ENCODE measurements at regions not wholly inside any gene's neighbourhood (a gene's known extent, or its start where the extent isn't known, plus 50 kb on each side); places are given as distances from the start of the nearest gene placed in this dataset.

DNA sequence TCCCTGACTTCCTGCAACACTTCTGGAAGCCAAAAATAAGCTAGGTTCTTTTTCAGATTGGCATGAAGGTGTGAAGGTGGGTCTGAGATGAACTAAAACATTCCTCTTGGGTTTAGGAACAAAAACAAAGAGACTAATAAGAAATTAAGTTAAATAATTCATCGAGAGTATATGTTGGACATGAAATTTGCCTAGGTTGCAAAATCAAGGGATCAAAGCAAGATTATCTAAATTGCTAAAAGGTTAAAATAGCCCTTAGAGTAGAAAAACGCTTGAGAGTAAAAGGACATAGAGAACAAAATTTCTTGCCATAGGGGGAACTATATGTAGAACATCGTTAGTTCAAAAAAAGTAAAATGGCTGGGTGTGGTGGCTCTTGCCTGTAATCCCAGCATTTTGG, 845.9 kb upstream of the NXPH2 start:
- no peak for DNase-seq (ENCODE audit: low read depth)
- TF ChIP-seq, protein P1, sequence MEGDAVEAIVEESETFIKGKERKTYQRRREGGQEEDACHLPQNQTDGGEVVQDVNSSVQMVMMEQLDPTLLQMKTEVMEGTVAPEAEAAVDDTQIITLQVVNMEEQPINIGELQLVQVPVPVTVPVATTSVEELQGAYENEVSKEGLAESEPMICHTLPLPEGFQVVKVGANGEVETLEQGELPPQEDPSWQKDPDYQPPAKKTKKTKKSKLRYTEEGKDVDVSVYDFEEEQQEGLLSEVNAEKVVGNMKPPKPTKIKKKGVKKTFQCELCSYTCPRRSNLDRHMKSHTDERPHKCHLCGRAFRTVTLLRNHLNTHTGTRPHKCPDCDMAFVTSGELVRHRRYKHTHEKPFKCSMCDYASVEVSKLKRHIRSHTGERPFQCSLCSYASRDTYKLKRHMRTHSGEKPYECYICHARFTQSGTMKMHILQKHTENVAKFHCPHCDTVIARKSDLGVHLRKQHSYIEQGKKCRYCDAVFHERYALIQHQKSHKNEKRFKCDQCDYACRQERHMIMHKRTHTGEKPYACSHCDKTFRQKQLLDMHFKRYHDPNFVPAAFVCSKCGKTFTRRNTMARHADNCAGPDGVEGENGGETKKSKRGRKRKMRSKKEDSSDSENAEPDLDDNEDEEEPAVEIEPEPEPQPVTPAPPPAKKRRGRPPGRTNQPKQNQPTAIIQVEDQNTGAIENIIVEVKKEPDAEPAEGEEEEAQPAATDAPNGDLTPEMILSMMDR (IDR thresholded peaks at IDR 0.05; ENCODE audit: low read depth, low read length): no peak
- TF ChIP-seq, protein P2, sequence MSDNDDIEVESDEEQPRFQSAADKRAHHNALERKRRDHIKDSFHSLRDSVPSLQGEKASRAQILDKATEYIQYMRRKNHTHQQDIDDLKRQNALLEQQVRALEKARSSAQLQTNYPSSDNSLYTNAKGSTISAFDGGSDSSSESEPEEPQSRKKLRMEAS (IDR thresholded peaks at IDR 0.05; ENCODE audit: low read depth, low read length): no peak
- no peak for TF ChIP-seq MYC (IDR thresholded peaks at IDR 0.05; ENCODE audit: low read depth, low read length)
- no peak for TF ChIP-seq POLR2A (IDR thresholded peaks at IDR 0.05; ENCODE audit: extremely low read depth, insufficient read length)
- H3K4me3 ChIP-seq (ENCODE audit: low read depth, low read length): no peak overlapping the region

DNA sequence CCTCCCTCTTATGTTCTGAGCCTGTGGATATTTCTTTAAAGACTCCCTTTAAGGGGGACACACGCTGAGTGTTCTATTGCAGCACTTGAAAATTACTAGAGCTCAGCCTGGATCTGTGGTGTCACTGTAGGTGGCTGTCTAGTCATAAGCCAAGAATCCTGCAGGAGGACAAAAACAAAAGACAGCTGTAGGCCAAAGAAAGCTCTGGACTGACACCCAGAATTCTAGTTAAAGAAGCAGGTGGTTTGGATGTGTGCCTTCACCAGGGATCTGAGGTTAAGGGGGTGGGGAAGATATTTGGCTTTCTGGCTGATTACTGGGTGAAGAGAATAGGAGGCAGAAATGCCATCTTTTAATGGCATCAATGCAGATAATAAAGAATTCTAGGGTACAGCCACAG, 842.5 kb upstream of the NXPH2 start:
- no peak overlapping the region for H3K4me3 ChIP-seq (ENCODE audit: low read depth, low read length)
- DNase-seq (ENCODE audit: low read depth): no peak
- TF ChIP-seq, protein P2 (IDR thresholded peaks at IDR 0.05; ENCODE audit: low read depth, low read length): no peak
- no peak for TF ChIP-seq POLR2A (IDR thresholded peaks at IDR 0.05; ENCODE audit: extremely low read depth, insufficient read length)
- TF ChIP-seq, protein P1 (IDR thresholded peaks at IDR 0.05; ENCODE audit: low read depth, low read length): no peak
- no peak for TF ChIP-seq MYC (IDR thresholded peaks at IDR 0.05; ENCODE audit: low read depth, low read length)

DNA sequence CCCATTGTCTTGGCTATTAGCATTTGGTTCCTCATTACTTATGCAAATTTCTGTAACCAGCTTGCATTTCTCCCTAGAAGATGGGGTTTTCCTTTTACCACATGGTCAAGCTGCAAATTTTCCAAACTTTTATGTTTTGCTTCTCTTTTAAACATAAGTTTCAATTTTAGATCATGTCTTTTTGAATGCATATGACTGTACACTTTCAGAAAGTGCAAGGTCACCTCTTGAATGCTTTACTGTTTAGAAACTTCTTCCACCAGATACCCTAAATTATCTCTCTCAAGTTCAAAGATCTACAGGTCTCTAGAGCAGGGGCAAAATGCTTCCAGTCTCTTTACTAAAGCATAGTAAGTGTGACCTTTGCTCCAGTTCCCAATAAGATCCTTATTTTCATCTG, 837.6 kb upstream of the NXPH2 start:
- DNase-seq (ENCODE audit: low read depth): no peak
- no peak overlapping the region for H3K4me3 ChIP-seq (ENCODE audit: low read depth, low read length)
- TF ChIP-seq, protein P1 (IDR thresholded peaks at IDR 0.05; ENCODE audit: low read depth, low read length): no peak
- TF ChIP-seq, protein P2 (IDR thresholded peaks at IDR 0.05; ENCODE audit: low read depth, low read length): no peak
- TF ChIP-seq POLR2A (IDR thresholded peaks at IDR 0.05; ENCODE audit: extremely low read depth, insufficient read length): no peak
- TF ChIP-seq MYC (IDR thresholded peaks at IDR 0.05; ENCODE audit: low read depth, low read length): no peak

DNA sequence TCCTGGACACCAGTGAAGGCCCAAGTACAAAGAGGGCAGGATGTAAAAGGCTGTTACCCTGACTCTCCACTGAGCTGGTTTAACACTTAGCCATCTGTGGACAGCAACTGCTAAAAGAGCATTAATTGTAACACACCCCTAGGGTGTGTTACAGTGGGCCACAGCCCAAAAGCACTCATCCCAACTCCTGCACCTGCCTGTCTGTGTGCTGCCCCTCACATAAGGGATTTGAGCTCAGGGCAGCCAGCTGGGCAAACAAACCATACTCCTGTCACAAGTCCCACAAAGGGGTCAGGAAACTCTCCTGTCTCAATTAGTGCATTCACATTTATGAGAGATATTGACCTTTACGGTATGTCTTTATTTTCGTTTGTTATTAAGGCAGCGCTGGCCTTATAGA, 833.1 kb upstream of the NXPH2 start:
- no peak for DNase-seq (ENCODE audit: low read depth)
- TF ChIP-seq, protein P2 (IDR thresholded peaks at IDR 0.05; ENCODE audit: low read depth, low read length): no peak
- TF ChIP-seq POLR2A (IDR thresholded peaks at IDR 0.05; ENCODE audit: extremely low read depth, insufficient read length) (no peak), MYC (IDR thresholded peaks at IDR 0.05; ENCODE audit: low read depth, low read length) (no peak)
- TF ChIP-seq, protein P1 (IDR thresholded peaks at IDR 0.05; ENCODE audit: low read depth, low read length): no peak
- no peak overlapping the region for H3K4me3 ChIP-seq (ENCODE audit: low read depth, low read length)

DNA sequence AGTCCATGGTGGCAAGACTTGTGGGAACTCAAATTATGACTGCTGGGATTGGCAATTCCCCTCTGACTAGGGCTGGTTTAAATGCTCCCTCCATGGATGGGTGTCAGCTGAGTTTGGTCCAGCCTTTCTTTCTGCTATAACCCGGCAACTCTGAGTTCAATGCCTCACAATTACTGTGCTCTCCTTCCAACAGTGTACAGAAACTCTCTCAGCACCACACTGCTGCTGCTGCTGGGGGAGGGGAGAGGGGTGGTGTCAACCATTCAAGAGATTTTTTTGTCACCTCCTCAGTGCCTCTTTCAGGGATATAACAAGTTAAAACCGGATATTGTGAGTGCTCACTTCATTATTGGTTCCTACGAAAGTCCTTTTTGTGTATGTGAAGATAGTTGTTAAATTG, 830.3 kb upstream of the NXPH2 start:
- no peak overlapping the region for H3K4me3 ChIP-seq (ENCODE audit: low read depth, low read length)
- TF ChIP-seq MYC (IDR thresholded peaks at IDR 0.05; ENCODE audit: low read depth, low read length) (no peak), POLR2A (IDR thresholded peaks at IDR 0.05; ENCODE audit: extremely low read depth, insufficient read length) (no peak)
- TF ChIP-seq, protein P1 (IDR thresholded peaks at IDR 0.05; ENCODE audit: low read depth, low read length): no peak
- TF ChIP-seq, protein P2 (IDR thresholded peaks at IDR 0.05; ENCODE audit: low read depth, low read length): no peak
- DNase-seq (ENCODE audit: low read depth): no peak

DNA sequence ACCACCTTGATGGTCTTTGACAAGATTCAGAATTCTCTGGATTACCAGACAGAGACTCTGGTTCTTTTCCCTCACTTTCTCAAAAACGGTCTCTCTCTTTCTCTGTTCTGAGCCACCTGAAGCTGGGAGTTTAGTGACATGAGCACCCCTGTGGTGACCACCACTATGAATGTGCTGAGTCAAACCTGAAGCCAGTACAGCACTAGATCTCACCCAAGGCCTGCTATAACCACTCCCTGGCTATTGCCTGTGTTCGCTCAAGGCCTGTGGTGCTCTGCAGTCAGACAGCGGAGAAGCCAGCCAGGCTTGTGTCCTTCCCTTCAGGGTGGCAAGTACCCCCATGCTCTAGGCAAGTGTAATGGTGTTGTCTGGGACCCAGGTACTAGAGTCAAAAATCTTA, 828.9 kb upstream of the NXPH2 start:
- TF ChIP-seq, protein P2 (IDR thresholded peaks at IDR 0.05; ENCODE audit: low read depth, low read length): no peak
- TF ChIP-seq POLR2A (IDR thresholded peaks at IDR 0.05; ENCODE audit: extremely low read depth, insufficient read length) (no peak), MYC (IDR thresholded peaks at IDR 0.05; ENCODE audit: low read depth, low read length) (no peak)
- TF ChIP-seq, protein P1 (IDR thresholded peaks at IDR 0.05; ENCODE audit: low read depth, low read length): no peak
- DNase-seq (ENCODE audit: low read depth): no peak
- no peak overlapping the region for H3K4me3 ChIP-seq (ENCODE audit: low read depth, low read length)

All from NB4 (cell line).